ENCODE measurements at regions not wholly inside any gene's neighbourhood (a gene's known extent, or its start where the extent isn't known, plus 50 kb on each side); places are given as distances from the start of the nearest gene placed in this dataset.

DNA sequence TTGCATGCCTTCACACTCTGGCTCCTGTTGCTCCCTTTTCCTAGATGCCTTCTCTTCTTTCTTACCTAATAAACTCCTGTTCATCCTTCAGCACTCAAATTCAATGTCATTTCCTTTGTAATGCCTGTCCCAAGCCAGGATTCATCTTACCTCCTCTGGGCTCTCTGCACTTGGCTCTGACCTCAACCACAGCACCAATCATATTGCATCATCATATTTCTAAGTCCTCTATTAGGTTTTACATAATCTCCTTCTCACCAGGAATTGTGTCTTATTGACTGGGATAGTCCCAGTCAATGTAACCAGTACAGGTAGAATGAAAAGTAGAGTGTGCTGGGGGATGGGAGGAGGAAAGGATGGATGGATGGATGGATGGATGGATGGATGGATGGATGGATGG, 187.1 kb downstream of the NRP2 start:
- TF ChIP-seq, protein P1, sequence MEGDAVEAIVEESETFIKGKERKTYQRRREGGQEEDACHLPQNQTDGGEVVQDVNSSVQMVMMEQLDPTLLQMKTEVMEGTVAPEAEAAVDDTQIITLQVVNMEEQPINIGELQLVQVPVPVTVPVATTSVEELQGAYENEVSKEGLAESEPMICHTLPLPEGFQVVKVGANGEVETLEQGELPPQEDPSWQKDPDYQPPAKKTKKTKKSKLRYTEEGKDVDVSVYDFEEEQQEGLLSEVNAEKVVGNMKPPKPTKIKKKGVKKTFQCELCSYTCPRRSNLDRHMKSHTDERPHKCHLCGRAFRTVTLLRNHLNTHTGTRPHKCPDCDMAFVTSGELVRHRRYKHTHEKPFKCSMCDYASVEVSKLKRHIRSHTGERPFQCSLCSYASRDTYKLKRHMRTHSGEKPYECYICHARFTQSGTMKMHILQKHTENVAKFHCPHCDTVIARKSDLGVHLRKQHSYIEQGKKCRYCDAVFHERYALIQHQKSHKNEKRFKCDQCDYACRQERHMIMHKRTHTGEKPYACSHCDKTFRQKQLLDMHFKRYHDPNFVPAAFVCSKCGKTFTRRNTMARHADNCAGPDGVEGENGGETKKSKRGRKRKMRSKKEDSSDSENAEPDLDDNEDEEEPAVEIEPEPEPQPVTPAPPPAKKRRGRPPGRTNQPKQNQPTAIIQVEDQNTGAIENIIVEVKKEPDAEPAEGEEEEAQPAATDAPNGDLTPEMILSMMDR (IDR thresholded peaks at IDR 0.05 in 4 of 5, conservative IDR thresholded peaks at IDR 0.05 in 1 of 5), result no peak
- no peak for TF ChIP-seq POLR2A (IDR thresholded peaks at IDR 0.05)

Measured in gastrocnemius medialis (tissue), 4 donors.